SHP77 (cell line): ENCODE measurements at regions not wholly inside any gene's neighbourhood (a gene's known extent, or its start where the extent isn't known, plus 50 kb on each side); places are given as distances from the start of the nearest gene placed in this dataset.
"Not testable (repeated sequence)": the region's sequence is repeated elsewhere in the genome, so short reads cannot be mapped to it uniquely, and the experiment has no call there.

Experiments
- DNase-seq, 2 experiments: peaks; one replicate each; lab custom pipeline; 2025; lab: John Stamatoyannopoulos, UW

- DNase-seq = not testable (repeated sequence)
Observed at GRCh38 chr11:135011313-135011712, 599.3 kb upstream of the B3GAT1 start.

- DNase-seq = no peak
Observed at GRCh38 chr11:135009125-135009524, 597.1 kb upstream of the B3GAT1 start.

- DNase-seq = no peak
Observed at GRCh38 chr11:135008412-135008811, 596.4 kb upstream of the B3GAT1 start.

- no peak for DNase-seq
Observed at GRCh38 chr11:135008001-135008405, 596.0 kb upstream of the B3GAT1 start.

- no peak for DNase-seq
Observed at GRCh38 chr11:135006800-135007199, 594.8 kb upstream of the B3GAT1 start.

- DNase-seq = no peak
Observed at GRCh38 chr11:135004495-135004894, 592.5 kb upstream of the B3GAT1 start.

GRCh38 chr11:135002236-135002635 is 590.2 kb upstream of the B3GAT1 start:
- no peak for DNase-seq

- DNase-seq = no peak
Observed at GRCh38 chr11:135001581-135001980, 589.5 kb upstream of the B3GAT1 start.

- DNase-seq = not testable (repeated sequence)
Observed at GRCh38 chr11:135001065-135001464, 589.0 kb upstream of the B3GAT1 start.

- no peak for DNase-seq
Observed at GRCh38 chr11:134999590-134999989, 587.5 kb upstream of the B3GAT1 start.

- DNase-seq = no peak
Observed at GRCh38 chr11:134997652-134998320, 585.7 kb upstream of the B3GAT1 start.

GRCh38 chr11:134995741-134996140 is 583.7 kb upstream of the B3GAT1 start:
- no peak for DNase-seq

GRCh38 chr11:134994431-134994830 is 582.4 kb upstream of the B3GAT1 start:
- no peak for DNase-seq

GRCh38 chr11:134993691-134994243 is 581.7 kb upstream of the B3GAT1 start:
- no peak for DNase-seq

- DNase-seq = no peak
Observed at GRCh38 chr11:134992981-134993380, 580.9 kb upstream of the B3GAT1 start.

GRCh38 chr11:134988495-134988894 is 576.5 kb upstream of the B3GAT1 start:
- DNase-seq = no peak

GRCh38 chr11:134987822-134988221 is 575.8 kb upstream of the B3GAT1 start:
- DNase-seq = no peak

- DNase-seq = no peak
Observed at GRCh38 chr11:134987223-134987768, 575.3 kb upstream of the B3GAT1 start.

- no peak for DNase-seq
Observed at GRCh38 chr11:134984421-134984820, 572.4 kb upstream of the B3GAT1 start.

- not testable (repeated sequence) for DNase-seq
Observed at GRCh38 chr11:134982432-134982831, 570.4 kb upstream of the B3GAT1 start.

GRCh38 chr11:134981835-134982234 is 569.8 kb upstream of the B3GAT1 start:
- DNase-seq = no peak

- no peak for DNase-seq
Observed at GRCh38 chr11:134980819-134981710, 569.0 kb upstream of the B3GAT1 start.

GRCh38 chr11:134979089-134979457 is 567.0 kb upstream of the B3GAT1 start:
- DNase-seq = not testable (repeated sequence)
